NCI-H1436 (cell line): ENCODE measurements at regions not wholly inside any gene's neighbourhood (a gene's known extent, or its start where the extent isn't known, plus 50 kb on each side); places are given as distances from the start of the nearest gene placed in this dataset.
"Not testable (repeated sequence)": the region's sequence is repeated elsewhere in the genome, so short reads cannot be mapped to it uniquely, and the experiment has no call there.

Experiments used
- DNase-seq: peaks from one replicate; lab custom pipeline; 2025; lab: John Stamatoyannopoulos, UW

DNA sequence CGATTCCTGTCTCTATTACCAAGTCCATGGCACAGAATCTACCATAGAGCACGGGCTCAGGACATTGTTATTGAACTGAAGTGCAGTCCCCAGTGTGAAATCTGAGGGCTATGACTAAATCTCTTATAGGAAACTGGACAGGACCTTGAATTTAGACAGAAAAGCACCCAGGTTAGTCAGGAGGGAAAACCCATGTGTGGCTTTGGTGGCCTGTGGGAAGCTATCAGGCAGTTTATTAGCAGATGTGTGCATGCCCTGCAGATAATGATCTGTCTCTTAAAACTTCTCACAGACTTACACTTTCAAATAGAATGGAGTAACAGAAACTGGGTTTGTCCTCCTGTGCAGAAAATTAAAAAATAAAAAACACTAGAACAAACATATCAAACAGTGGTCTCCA lies 610.0 kb upstream of the RAB6C start:
- no peak for DNase-seq

DNA sequence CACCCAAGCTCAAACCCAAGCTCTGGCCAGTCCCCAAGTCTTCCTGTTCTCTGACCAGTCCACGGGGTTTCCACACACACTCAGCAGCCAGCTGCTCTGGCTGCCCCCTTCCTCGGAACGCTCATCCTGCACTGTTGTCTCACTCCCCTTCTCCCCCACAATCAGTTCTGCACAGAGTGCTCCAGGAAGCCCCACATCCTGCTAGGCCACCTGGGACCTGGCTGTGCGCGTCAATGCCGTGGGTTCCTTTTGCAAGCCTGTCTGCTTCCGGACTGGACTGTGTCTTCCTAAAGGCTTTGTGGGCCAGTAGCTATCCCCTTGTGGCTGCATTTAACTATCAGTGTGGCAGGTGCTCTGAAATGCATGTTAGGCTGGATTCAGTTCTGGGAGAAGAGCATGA lies 605.0 kb upstream of the RAB6C start:
- no peak for DNase-seq

DNA sequence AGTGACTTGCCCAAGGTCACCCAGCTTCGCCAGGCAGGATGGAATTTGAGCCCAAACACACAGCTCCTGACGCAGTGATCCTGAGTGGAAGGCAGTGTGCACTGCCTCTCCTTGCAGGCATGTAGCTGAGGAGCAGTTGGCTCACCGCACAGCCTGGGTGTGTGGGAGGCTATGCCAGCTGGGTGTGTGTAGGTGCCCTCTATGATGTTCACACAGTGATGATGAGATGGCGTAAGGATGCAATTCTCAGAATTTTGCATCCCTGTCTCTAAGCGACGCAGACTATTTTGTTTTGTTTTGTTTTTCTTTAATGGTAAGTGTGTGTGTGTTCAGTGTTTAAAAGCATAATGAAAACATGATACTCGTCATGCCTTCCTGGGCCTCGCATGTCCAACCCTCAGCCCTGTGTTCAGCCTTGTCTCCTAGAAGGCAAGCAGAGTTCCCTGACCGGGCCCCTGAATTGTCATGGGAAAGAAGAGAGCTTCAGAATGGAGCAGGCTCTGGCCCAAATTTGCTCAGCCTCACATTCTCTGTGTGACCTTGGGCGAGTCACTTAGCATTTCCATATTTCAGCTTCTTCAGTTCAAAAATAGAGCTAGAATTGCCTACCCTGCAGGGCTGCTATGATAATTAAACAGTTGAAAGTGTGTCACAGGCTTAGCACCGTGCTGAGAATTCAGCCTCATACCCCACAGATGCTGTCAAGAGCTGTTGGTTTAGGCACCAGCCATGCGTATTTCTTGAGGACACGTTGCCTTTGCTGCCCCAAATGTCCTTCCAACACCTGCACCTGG lies 603.6 kb upstream of the RAB6C start:
- DNase-seq, result no peak

DNA sequence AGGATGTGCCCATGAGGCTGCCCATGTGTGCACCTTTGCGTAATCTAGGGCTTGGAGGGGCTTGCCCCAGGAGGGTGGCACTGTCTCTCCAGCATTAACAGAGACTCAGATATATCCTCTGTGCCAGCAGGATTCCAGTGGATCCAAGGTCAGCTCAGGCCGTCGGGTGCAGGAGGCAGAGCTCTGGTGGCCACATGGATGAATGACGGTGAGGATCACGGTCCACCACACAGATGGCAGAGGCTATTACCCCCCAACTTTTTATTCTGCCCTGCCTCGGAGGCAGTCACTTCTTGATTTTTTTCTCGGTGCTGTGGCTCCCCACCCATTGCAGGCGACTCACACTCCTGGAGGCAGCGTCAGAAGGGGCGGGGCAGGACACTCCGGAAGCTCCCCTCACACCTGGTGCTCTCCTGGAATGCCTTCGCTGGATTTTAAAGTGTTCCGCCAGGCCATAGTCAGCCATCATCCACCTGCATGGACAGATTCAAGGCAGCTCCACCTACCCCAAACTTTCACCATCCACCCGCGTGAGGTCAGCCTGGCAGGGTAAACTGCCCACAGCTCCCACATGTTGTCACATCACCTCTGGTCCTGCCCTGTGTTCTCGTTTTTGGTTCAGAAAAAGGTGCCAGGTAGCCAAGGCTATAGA lies 602.9 kb upstream of the RAB6C start:
- no peak for DNase-seq

DNA sequence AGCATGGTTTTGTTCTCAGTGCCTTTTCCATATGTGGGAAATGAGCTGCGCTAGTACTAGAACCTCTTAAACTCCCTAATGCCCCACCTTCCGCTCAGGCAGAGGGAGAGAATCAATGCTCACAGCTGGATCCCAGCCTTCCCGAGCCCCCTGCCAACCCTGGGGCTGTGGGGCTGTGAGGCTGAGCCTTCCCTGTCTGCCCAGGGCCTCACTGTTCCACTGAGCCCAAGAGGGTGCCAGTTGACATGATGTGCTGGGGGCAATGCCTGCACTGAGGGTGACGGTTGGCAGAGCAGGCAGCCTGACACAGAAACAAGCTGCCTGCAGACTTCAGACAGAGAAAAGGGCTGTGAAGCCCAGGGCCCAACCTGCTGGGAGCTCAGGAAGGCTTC lies 602.4 kb upstream of the RAB6C start:
- DNase-seq, result no peak

DNA sequence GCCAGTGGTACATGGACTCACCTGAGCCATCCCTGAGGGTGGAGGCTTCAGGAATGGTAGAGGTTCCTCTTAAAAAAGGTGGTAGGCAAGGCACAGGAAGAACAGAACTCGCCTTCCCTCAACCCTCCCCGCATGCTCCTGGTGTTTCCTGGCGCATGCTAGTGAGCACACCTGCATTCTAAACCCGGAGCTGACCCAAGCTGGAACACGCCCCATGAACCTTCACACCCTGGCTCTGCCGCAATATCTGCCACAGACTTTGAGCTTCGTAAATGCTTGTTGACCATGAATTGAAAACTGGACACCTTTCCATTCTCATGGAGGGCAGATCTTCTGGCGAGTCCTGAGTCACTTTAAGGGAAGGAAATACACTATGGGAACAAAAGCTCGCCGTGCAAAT lies 601.3 kb upstream of the RAB6C start:
- DNase-seq, result no peak

DNA sequence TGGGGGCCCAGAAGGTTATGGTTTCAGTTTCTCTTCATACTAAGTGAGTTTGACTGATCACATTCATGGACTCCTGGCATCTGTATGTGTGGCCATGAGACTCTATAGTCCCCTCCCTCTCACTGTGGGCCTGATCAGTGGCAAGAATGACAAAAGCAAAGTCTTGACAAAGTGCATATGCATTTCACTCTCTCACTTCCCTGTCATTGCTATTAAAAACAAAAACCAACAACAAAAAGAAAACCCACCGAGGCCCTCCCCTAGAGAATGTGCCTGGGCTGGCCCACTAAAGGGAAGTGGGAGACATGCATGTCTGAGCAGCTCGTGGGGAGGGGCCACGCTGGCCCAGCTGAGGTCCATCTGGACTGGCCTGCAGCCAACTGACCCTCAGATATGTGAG lies 600.1 kb upstream of the RAB6C start:
- DNase-seq, result no peak

DNA sequence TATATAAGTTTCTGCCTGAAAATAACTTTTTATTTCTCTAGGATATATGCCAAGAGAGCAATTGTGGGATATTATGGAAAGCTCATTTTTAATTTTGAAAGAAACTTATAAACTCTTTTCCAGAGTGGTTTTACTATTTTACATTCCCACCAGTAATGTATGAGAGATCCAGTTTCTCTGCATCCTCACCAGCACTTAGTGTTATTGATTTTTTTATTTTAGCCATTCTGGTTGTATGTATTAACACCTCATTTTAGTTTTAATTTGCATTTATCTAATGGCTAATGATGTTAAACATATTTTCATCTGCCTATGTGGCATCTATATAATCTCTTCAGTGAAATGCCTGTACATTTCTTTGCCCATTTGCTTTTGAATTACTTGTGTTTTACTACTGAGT lies 597.7 kb upstream of the RAB6C start:
- DNase-seq, result no peak

DNA sequence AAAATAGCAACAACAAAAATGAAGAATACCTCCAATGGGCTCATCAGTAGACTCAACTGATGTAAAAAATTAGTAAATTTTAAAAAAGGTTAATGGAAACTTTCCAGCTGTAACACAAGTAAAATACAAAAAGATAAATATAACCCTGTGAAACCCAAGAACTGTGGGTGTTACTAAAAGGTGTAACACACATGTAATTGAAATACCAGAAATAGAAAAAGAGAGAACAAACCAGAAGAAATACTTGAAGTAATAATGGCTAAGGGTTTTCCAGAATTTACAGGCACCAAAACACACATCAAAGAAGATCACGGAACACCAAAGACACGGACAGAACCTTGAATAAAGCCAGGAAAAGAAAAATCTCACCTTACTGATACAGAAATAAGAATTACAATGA lies 590.6 kb upstream of the RAB6C start:
- no peak for DNase-seq

DNA sequence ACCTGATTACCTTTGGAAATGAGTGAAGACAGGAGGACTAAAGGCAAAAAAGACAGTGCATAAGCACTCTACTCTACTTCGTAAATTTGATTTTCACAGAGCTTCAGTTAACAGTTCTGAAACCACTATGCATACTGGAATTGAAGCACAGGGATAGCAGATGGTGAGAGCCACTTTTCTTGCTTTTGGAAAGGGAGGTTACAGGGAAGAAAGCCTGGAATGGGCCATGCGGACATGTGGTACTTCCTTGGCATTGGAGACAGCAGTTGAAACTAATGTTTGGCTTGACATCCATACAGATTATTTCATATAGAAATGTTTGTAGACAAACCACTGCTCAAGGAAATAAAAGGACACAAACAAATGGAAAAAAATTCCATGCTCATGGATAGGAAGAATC lies 585.6 kb upstream of the RAB6C start:
- no peak for DNase-seq

DNA sequence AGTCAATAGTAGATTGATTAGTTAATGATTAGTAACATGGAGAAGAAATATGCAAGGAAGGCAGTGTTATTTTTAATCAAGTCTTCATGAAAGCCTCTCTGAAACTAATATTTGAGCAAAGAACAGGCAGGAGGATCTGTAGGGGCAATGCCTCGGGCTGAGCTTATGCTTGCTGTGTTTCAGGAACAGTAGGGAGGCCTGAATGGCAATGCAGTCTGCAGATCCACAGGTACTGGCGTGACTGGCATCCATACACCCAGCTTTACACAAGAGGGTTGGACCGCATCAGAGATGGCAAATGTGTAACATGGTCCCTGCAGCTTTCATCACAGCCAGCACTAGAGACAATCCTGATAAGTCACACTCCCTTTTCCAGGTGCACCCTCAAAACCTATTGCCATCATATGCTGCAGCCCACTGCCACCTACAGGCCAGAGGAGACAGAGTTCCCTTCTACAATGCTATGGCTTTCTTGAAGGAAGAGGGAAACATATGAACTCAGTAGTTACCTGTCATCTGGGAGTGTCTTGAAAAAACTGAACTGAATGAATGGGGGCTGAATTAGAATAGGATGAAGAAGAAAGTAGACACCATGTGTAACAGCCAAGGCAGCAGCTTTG lies 582.4 kb upstream of the RAB6C start:
- no peak for DNase-seq

DNA sequence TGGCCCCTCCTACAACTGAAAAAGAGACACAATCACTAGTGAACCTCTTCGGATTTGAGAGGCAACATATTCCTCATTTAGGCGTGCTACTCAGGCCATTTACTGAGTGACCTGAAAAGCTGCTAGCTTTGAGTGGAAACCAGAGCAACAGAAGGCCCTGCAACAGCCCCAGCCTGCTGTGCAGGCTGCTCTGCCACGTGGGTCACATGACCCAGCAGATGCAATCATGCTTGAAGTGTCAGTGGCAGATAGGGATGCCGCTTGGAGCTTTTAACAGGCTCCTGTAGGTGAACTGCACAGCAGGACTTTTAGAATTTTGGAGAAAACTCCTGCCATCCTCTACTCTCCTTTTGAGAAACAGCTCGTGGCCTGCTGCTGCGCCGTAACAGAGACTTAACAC lies 578.6 kb upstream of the RAB6C start:
- no peak for DNase-seq

DNA sequence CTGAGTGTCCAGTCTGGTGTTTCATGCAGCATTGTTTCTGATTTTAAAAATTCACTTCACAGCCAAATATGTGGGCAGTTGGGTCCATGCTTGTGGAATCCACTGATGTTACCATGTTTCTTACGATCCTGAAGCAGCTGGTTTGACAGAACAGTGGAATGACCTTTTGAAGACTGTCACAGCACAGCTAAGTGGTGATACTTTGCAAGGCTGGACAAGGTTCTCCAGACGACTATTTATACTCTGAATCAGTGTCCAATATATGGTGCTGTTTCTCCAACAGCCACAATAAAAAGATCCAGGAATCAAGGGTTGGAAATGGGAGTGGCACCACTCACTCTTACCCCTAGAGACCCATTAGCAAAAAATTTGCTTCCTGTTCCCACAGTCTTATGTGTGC lies 577.4 kb upstream of the RAB6C start:
- no peak for DNase-seq

DNA sequence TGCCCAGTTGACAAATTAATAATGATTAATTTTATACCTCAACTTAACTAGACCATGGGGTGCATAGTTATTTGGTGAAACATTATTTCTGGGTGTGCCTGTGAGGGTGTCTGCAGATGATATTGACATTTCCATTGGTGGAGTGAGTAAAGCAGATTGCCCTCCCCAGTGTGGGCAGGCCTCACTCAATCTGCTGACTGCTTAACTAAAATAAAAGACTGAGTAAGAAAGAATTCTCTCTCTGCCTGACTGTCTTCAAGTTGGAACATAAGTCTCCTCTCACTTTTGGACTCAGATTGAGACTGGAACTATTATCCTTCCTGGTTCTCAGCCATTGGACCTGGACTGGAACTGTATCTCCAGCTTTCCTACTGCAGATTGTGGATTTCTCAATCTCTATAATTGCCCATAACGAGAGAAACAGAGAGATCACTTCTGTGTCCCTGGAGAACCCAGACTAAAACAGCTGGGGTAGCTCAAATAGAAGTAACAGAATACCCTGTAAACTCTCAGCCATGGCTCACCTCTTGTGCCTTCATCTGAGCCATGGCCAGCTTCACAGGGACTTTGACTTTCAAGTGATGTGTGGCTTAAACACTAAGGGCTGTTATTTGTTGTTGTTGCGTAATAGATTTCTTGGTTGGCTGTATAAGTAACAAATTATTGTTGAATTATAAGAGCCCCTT lies 575.3 kb upstream of the RAB6C start:
- DNase-seq, result no peak

DNA sequence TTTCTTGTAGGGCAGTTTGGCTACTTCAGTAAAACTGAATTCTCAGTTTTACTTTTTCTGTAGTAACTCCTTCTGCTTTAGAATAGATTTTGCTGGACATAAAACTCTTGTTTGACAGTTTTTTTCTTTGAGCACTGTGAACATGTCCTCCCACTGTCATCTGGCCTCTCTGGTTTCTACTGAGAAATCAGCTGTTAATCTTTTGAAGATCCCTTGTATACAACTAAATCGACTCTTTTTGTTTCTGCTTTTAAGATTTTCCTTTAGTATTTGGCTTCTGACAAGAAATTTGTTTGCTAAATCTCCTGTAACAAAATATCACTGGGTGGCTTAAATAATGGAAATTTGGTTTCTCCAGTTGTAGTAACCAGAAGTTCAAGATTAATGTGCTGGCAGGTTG lies 570.9 kb upstream of the RAB6C start:
- no peak for DNase-seq

DNA sequence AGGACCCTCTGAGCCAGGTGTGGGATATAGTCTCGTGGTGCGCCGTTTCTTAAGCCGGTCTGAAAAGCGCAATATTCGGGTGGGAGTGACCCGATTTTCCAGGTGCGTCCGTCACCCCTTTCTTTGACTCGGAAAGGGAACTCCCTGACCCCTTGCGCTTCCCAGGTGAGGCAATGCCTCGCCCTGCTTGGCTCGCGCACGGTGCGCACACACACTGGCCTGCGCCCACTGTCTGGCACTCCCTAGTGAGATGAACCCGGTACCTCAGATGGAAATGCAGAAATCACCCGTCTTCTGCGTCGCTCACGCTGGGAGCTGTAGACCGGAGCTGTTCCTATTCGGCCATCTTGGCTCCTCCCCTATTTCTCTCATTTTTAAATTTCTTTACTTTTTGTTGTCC lies 562.4 kb upstream of the RAB6C start:
- DNase-seq, result not testable (repeated sequence)

DNA sequence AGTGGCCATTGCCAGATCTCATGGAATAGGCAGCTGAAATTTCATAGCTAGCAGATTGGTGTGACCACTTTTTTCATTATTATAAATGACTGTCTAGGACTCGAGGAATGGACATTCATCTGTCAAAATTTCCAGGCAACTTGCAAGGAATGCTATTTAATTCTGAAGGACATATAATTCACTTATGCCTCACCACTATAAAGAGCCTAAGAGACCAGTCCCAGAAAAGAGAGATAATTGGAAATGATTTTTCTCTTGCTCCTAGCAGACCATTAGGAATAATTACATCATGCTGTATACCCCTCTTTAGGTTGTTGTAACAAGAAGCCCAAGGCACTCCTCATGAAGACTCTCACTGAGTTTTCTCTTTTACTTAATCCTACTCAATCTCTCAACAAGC lies 557.4 kb upstream of the RAB6C start:
- DNase-seq, result no peak

DNA sequence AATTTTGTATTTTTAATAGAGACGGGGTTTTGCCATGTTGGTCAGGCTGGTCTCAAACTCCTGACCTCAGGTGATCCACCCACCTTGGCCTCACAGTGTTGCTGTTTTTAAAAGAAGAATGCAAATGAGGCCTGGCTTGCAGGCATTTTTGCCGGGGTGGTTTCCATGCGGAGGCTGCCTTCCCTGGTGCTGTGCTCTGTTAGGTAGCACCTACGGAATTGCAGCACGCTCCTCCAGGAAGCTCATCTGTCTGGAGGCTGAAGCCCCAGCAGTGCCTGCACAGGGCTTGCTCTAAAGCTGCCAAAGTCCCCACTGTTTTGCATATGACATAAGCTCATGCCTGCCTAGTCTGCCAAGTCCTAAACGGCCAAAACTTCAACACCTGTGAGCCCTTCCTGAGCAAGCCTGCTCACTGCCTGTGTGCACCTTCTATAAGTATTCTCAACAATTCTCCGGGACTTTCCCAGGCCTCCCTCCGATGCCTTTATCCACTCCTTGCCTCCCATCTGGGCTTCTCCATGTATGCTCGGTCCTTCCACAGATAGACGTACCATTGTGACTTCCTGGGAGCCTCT lies 551.3 kb upstream of the RAB6C start:
- DNase-seq, result no peak

DNA sequence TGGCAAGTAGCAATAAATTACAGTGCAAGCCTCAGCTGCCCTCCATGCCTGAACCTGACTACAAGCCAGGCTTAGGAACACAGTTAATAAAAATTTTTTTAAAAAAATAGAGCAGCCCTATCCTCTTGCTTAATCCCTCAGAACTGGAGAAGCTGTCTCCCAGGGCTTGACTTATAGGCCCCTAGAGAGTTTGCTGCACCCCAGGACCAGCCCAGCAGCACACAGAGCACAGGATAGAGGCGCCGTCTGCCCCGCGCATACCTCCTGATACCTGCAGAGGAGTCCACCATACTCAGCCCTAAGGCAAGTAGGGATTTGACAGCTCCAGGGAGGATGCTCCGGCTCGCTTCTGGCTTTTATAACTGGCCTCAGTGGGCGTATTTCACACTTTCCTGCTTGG lies 548.6 kb upstream of the RAB6C start:
- DNase-seq, result no peak

DNA sequence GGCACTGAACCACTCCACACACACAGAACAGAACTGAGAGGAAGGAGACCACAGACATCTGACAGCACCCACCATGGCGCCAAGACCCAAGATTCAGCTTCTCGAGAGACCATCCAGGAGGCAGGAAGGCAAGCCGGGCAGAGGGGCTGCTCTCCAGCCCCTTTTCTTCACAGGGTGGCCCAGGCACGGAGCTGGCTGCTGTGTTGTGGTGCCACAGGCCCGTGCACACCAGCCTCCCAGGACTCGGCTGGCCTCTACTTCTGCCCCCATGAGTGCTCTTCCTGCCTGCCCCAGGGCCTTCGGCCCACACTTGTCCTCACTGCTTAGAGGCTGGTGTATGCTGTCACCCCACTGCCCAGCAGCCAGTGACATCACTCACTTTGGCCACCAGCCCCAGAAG lies 547.6 kb upstream of the RAB6C start:
- no peak for DNase-seq

DNA sequence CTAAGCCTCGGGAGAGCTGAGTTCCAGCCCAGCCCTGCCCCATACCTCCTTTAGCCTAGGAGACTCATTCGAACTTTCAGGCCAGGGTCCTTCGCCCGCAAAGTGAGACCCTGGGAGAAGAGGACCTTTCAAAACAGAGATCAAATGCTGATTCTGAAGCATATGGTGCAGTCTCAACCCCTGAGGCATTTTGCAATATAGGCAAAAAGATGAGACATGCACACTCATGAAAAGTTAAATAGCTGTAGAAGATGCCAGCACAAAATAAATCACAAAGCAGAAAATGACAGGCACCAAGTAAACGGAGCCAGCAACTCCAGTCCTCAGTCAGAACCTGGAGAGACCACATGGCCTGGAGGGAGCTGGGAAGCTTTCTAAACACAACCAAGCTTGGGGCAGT lies 542.7 kb upstream of the RAB6C start:
- DNase-seq, result no peak

DNA sequence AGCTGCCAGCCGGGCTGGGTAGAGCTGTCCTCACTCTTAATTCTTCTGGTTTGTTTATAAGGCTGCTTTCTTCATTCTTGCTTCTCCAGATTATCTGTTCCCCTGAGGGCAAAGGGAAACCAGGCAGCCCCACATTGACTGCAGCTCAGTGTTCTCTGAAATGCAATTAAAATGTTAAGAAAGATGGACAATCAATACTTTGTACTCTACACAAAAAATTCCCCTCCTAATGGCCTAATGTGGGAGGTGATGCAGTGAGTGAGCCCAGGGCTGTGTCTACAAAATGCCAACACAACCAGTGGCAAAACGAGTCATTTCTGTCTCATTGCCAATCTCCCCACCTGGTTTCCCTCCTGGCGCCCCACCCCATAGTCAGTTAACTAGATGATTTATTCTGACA lies 541.7 kb upstream of the RAB6C start:
- DNase-seq, result no peak
